GM19239 (cell line): ENCODE measurements at regions not wholly inside any gene's neighbourhood (a gene's known extent, or its start where the extent isn't known, plus 50 kb on each side); places are given as distances from the start of the nearest gene placed in this dataset.
"Not testable (repeated sequence)": the region's sequence is repeated elsewhere in the genome, so short reads cannot be mapped to it uniquely, and the experiment has no call there.

Experiments
- DNase-seq: peaks from one replicate; pipeline ENCODE4 v3.0.0; 2011; ENCODE audit warnings: low spot score; ENCODE audit not compliant: insufficient read length
- FAIRE-seq: peaks from 2 replicates; lab custom pipeline; 2011; peaks lifted over from hg19 to GRCh38; lab: Jason Lieb, UNC

DNA sequence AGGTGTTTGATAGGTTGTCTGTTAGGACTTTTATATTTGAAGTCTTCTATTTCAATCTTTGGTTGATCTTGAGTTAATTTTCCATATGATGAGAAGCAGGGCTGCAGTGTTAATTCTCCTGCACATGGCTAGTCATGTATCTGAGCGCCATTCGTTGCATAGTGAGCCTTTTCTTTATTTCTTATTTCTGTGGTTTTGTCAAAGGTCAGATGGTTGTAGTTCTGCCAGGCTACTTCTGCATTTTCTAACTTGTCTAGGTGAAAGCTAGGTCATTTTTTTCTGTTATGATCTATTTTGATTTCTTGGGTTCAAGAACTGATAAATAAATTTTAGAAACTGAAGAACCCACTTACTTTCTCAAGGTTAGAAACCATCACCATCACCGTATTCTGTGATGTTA, 56.7 kb downstream of the CCDC74A start:
- no peak for FAIRE-seq

DNA sequence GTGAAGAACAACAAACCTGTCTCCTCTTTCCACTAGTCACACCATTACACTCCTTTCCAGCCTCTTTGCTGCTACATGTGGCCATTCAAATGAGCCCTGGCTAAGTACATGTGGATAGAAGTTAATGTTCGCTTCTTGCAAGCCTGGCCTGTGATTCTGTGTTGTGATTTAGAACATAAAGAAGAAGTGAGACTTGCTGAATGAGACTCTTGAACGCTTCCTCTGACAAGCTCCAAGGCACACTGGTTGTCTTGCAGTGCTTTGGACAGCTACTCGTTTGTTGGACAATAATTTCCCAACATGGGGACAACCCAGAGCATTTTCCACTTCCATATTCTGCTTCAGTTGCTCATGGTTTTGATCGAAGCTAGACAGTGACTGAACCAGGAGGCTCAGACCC, 57.3 kb downstream of the CCDC74A start:
- peak; percentile 23 for FAIRE-seq
- DNase-seq, result no peak

More for the DNA sequence above, 56.7 kb downstream of the CCDC74A start:
- no peak for DNase-seq

- FAIRE-seq, result no peak
- DNase-seq, result no peak
Observed at GRCh38 chr2:131588152-131588873, 60.6 kb downstream of the CCDC74A start.

GRCh38 chr2:131589126-131589525, 61.4 kb downstream of the CCDC74A start:
- not testable (repeated sequence) for DNase-seq, FAIRE-seq

- no peak for FAIRE-seq
Observed at GRCh38 chr2:131590366-131590765, 62.7 kb downstream of the CCDC74A start.

GRCh38 chr2:131590896-131591295, 63.2 kb downstream of the CCDC74A start:
- FAIRE-seq (no peak), DNase-seq (no peak)

More at GRCh38 chr2:131590366-131590765, 62.7 kb downstream of the CCDC74A start:
- DNase-seq, result no peak

GRCh38 chr2:131596561-131596960, 68.9 kb downstream of the CCDC74A start:
- DNase-seq, FAIRE-seq: not testable (repeated sequence)

DNA sequence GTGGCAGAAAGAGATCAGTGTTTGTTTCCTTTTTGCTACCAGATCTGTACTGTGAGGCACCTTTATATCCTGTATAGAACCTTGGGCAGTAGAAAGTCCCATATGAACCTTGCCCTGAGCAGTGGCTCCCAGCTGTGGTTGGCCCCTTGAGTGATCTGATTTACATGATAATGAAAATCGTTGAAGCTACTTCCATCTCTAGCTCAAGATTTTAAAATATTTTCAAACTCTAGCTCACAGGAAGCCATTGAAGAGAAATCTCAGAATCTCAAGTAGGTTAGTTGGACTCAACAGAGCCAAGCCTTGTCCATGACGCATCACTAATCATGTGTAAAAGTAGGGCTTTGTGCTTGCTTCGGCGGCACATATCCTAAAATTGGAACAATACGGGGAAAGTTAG, 74.8 kb downstream of the CCDC74A start:
- not testable (repeated sequence) for FAIRE-seq, DNase-seq

DNA sequence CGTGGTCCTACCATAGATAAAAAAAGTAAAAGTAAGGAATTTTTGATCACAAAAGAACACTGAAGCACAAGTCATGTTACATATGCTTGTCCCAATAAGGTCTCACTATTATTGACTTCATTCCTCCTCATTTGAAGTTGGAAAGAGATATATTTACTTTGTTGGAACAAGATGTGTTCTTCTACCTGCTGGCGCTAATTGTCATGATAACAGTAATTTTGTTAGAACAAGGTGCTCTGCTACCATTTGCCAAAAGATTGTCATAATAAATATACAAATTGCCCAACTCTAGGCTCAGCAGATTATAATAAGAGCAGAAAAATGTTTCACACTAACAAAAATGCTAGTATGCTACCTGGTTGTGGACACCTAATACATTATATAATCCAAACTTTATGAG, 77.0 kb downstream of the CCDC74A start:
- not testable (repeated sequence) for FAIRE-seq, DNase-seq

DNA sequence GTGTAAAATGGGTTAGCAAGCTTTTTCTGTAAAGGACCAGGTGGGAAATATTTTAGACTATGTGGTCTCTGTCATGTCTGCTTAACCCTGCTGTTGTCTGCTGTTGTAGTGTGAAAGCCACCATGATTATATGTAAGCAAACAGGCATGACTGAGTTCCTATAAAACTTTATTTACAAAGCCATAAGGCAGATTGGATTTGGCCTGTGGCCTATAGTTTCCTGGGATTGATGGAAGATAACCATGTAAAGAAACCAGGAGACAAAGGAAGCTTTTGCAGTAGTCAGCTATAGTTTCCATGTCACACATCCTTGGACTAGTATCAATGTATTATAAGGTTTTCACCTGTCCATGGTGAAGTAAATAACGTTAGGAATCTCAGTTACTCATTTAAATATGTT, 78.7 kb downstream of the CCDC74A start:
- DNase-seq, FAIRE-seq: not testable (repeated sequence)

DNA sequence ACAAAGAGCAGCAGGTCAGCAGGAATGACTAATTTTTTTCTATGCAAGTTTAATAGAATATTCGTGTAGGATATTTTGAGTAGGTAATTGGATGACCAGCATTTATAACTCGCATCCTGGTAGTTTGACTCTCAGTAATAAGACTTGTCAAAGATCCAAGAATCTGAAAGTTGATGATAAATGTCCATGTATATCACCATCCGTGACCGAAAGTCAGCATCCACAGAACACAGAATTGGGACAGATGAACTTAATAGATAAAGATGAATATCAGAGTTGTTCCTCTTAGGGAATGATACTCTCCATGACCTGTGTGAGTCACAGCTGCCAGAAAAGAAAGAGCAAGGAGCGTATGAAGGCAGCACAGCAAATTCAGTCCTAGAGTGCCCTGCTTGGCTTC, 79.4 kb downstream of the CCDC74A start:
- not testable (repeated sequence) for FAIRE-seq, DNase-seq

DNA sequence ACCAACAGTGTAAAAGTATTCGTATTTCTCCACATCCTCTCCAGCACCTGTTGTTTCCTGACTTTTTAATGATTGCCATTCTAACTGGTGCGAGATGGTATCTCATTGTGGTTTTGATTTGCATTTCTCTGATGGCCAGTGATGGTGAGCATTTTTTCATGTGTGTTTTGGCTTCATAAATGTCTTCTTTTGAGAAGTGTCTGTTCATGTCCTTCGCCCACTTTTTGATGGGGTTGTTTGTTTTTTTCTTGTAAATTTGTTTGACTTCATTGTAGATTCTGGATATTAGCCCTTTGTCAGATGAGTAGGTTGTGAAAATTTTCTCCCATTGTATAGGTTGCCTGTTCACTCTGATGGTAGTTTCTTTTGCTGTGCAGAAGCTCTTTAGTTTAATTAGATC, 86.9 kb downstream of the CCDC74A start:
- not testable (repeated sequence) for FAIRE-seq, DNase-seq

- not testable (repeated sequence) for FAIRE-seq, DNase-seq
Observed at GRCh38 chr2:131618320-131618719, 90.6 kb downstream of the CCDC74A start.

- not testable (repeated sequence) for FAIRE-seq, DNase-seq
Observed at GRCh38 chr2:131622874-131623273, 95.2 kb downstream of the CCDC74A start.

GRCh38 chr2:131626011-131626410, 98.3 kb downstream of the CCDC74A start:
- not testable (repeated sequence) for DNase-seq, FAIRE-seq

- not testable (repeated sequence) for DNase-seq, FAIRE-seq
Observed at GRCh38 chr2:131626565-131626964, 98.9 kb downstream of the CCDC74A start.

DNA sequence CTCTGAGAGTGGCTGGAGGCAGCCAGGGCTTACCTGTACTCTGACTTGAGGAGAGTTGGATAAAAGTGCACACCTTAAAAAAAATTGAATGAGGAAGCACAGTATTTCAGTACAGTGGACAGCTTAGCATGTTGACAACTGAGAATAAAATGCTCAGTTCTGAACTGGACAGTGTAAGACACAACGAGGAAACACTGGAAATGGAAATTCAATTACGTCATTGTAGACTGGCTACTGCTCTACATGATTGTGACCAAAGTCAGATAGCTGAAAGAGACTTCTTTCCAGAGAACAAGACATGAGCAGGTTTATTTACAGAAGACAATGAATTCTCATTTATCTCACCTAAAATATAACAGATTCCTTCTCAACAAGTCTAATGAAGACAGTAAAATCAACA, 100.1 kb downstream of the CCDC74A start:
- FAIRE-seq, DNase-seq: not testable (repeated sequence)

DNA sequence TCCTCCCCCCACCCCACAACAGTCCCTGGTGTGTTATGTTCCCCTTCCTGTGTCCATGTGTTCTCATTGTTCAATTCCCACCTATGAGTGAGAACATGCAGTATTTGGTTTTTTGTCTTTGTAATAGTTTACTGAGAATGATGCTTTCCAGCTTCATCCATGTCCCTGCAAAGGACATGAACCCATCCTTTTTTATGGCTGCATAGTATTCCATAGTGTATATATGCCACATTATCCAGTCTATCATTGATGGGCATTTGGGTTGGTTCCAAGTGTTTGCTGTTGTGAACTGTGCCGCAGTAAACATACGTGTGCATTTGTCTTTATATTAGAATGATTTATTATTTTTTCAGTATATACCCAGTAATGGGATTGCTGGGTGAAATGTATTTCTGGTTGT, 104.0 kb downstream of the CCDC74A start:
- DNase-seq, FAIRE-seq: not testable (repeated sequence)

DNA sequence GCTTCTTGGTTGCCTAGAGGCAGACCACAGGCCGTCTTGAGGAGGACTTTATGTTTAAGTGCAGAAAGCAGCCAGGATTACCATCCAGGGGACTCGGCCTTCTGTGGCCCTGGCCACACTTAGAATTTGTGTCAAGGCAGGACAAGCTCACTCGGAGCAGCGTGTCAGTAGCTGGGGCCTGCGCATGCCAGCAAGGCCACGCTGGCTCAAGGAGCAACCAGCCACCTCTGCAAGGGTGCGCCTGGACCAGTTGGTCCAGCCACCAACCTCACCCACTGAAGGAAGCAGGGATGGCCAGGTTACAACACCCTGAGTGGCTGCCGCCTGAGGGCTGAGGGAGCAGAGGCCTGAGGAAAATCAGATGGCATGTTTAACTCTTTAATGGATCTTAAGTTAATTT, 105.7 kb downstream of the CCDC74A start:
- FAIRE-seq, result not testable (repeated sequence)

DNA sequence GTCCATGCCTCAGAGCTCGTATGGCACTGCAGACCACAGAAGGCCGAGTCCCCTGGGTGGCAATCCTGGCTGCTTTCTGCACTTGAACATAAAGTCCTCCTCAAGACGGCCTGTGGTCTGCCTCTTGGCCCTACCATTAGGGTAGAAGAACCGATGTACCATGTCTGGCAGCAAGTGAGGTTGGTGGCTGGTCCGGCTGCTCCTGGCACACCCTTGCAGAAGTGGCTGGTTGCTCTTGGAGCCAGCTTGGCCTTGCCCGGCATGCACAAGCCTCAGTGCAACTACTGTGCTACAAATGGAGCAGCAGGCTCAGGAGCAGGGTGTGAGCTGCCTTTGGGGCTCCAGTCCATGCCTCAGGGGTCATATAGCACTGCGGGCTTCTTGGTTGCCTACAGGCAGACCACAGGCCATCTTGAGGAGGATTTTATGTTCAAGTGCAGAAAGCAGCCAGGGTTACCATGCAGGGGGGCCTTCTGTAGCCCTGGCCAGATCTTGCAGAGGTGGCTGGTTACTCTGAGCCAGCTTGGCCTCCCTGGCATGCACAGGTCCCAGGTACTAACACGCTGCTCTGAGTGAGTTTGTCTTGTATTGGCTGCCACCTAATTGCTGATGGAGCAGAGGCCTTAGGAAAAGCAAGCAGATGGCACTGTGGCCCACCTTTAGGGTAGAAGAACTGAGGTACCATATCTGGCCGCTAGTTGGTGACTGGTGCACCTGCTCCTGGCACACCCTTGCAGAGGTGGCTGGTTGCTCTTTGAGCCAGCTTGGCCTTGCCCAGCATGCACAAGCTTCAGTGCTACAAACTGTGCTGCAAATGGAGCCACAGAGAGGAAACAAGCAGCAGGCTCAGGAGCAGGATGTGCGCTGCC, 106.4 kb downstream of the CCDC74A start:
- not testable (repeated sequence) for DNase-seq, FAIRE-seq

More for the DNA sequence above, 105.7 kb downstream of the CCDC74A start:
- not testable (repeated sequence) for DNase-seq

DNA sequence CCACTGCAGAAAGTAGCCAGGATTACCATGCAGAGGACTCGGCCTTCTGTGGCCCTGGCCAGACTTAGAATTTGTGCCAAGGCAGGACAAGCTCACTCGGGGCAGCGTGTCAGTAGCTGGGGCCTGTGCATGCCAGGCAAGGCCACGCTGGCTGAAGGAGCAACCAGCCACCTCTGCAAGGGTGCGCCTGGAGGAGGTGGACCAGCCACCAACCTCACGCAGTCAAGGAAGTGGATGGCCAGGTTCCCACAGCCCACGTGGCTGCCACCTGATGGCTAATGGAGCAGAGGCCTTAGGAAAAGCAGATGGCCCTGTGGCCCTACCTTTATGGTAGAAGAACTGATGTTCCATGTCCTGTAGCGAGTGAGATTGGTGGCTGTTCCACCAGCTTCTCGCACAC, 107.9 kb downstream of the CCDC74A start:
- FAIRE-seq (no peak), DNase-seq (no peak)
